ENCODE measurements at regions not wholly inside any gene's neighbourhood (a gene's known extent, or its start where the extent isn't known, plus 50 kb on each side); places are given as distances from the start of the nearest gene placed in this dataset.

DNA sequence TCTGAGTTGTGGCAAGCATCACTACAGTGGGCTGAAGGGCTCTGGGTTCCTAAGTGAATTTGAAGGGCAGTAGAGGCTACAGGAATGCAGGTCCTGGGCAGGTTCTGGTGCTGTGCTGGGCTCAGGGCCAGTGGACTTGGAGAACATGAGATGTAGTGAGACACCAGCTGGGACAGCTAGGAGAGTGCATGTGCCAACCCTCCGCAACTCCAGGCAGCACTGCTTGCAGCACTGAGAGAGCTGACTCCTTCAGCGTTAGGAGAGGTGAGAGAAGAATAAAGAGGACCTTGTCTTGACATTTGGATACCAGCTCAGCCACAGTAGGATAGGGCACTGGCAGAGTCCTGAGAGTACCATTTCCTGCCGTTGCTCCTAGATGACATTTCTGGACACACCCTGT lies 739.9 kb upstream of the PRR20A start:
- no peak for ATAC-seq
- TF ChIP-seq RARB (CRISPR knock-in tag; IDR thresholded peaks at IDR 0.05) (no peak), OSR1 (CRISPR knock-in tag; IDR thresholded peaks at IDR 0.05) (no peak), ARNTL (CRISPR knock-in tag; IDR thresholded peaks at IDR 0.05; ENCODE audit: borderline replicate concordance, low read depth) (no peak), ZNF70 (CRISPR knock-in tag; IDR thresholded peaks at IDR 0.05) (no peak), GLIS3 (CRISPR knock-in tag; IDR thresholded peaks at IDR 0.05) (no peak)
- TF ChIP-seq, protein P1, sequence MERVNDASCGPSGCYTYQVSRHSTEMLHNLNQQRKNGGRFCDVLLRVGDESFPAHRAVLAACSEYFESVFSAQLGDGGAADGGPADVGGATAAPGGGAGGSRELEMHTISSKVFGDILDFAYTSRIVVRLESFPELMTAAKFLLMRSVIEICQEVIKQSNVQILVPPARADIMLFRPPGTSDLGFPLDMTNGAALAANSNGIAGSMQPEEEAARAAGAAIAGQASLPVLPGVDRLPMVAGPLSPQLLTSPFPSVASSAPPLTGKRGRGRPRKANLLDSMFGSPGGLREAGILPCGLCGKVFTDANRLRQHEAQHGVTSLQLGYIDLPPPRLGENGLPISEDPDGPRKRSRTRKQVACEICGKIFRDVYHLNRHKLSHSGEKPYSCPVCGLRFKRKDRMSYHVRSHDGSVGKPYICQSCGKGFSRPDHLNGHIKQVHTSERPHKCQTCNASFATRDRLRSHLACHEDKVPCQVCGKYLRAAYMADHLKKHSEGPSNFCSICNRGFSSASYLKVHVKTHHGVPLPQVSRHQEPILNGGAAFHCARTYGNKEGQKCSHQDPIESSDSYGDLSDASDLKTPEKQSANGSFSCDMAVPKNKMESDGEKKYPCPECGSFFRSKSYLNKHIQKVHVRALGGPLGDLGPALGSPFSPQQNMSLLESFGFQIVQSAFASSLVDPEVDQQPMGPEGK (CRISPR knock-in tag; IDR thresholded peaks at IDR 0.05; ENCODE audit: borderline replicate concordance) = no peak

DNA sequence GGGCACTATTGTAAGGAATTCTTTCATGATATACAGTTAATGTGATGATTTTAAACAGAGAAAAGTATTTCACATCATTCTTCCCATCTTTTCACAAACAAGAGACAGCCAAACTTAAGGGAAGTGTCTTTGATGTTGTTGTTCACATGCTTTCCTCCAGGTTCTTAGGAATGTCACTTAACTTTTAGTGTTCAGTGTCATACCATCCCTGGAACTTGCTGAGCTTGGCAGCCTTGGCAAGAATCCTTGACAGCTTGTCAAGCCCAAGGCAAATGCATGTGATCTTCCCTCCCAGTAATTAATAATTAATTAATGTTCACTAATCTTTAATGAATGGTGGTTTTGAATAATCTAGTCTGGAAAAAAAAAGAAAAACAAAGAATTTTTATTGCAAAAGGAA lies 727.9 kb upstream of the PRR20A start:
- ATAC-seq = no peak
- TF ChIP-seq CSDC2 (CRISPR knock-in tag; IDR thresholded peaks at IDR 0.05) = no peak
- TF ChIP-seq, protein P2, sequence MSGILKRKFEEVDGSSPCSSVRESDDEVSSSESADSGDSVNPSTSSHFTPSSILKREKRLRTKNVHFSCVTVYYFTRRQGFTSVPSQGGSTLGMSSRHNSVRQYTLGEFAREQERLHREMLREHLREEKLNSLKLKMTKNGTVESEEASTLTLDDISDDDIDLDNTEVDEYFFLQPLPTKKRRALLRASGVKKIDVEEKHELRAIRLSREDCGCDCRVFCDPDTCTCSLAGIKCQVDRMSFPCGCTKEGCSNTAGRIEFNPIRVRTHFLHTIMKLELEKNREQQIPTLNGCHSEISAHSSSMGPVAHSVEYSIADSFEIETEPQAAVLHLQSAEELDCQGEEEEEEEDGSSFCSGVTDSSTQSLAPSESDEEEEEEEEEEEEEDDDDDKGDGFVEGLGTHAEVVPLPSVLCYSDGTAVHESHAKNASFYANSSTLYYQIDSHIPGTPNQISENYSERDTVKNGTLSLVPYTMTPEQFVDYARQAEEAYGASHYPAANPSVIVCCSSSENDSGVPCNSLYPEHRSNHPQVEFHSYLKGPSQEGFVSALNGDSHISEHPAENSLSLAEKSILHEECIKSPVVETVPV (CRISPR knock-in tag; IDR thresholded peaks at IDR 0.05) = no peak
- no peak for TF ChIP-seq SNAI2 (CRISPR knock-in tag; IDR thresholded peaks at IDR 0.05)
- no peak for TF ChIP-seq ESRRG (CRISPR knock-in tag; IDR thresholded peaks at IDR 0.05)

DNA sequence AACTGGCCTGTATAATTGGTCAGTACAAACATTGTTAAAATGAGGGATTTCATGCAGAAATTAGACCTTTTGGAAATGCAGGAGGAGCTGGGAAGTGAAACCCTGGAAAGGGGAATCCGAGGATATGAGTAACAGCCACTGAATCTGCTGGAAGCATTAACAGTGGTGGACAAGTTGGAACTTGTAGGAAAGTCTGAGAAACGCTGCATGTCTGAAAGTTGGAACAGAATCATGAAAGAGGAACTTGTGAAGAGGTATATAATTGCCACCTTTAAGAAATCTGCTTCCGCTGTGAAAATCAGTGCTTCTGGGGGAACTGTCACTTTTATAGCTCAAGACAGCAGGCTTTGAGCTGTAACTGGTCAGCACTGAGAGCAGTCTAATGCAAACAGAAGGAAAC lies 716.5 kb upstream of the PRR20A start:
- no peak for ATAC-seq
- TF ChIP-seq BACH2 (CRISPR knock-in tag; IDR thresholded peaks at IDR 0.05; ENCODE audit: borderline replicate concordance) (no peak), ZNF70 (CRISPR knock-in tag; IDR thresholded peaks at IDR 0.05) (no peak), TCF4 (CRISPR knock-in tag; IDR thresholded peaks at IDR 0.05; ENCODE audit: borderline replicate concordance) (no peak), ZFP3 (CRISPR knock-in tag; IDR thresholded peaks at IDR 0.05) (no peak), TOX (CRISPR knock-in tag; IDR thresholded peaks at IDR 0.05; ENCODE audit: borderline replicate concordance) (no peak), ESRRG (CRISPR knock-in tag; IDR thresholded peaks at IDR 0.05) (no peak), ZNF8 (CRISPR knock-in tag; IDR thresholded peaks at IDR 0.05) (no peak), GLIS3 (CRISPR knock-in tag; IDR thresholded peaks at IDR 0.05) (no peak)

DNA sequence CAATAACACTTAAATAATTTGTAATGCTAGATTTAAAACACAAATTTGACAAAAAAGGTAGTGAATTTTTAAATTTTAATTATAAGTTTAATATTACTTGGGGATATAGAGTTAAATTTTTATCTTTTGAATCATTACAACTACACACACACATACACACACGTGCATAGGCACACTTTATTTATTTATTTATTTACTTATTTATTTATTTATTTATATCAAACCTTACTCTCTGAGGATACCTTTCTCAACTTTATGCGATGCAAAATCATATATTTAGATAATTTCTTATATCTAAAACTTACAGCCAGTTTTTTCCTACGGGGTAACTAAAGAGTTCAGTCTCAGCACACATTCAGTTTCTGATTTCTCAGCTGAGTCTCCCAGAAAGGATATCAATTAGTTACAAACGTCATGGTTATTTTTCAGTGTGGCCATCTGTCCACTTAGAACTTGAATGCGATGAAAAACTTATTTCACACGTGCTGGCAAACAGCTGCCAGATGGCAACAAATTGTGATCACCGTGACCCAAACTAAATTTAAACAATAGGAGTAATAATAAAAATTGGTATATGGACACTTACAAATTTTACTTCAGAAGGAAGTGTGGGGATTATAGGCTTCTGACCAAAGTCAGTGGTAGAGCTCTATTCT lies 683.1 kb upstream of the PRR20A start:
- no peak for ATAC-seq
- TF ChIP-seq ARNTL (CRISPR knock-in tag; IDR thresholded peaks at IDR 0.05; ENCODE audit: borderline replicate concordance, low read depth) (no peak), GLIS3 (CRISPR knock-in tag; IDR thresholded peaks at IDR 0.05) (no peak), ISL1 (CRISPR knock-in tag; IDR thresholded peaks at IDR 0.05) (no peak), TCF4 (CRISPR knock-in tag; IDR thresholded peaks at IDR 0.05; ENCODE audit: borderline replicate concordance) (no peak), ZNF8 (CRISPR knock-in tag; IDR thresholded peaks at IDR 0.05) (no peak), PPARA (CRISPR knock-in tag; IDR thresholded peaks at IDR 0.05; ENCODE audit: borderline replicate concordance) (no peak), ZNF565 (CRISPR knock-in tag; conservative IDR thresholded peaks at IDR 0.05; ENCODE audit: low read depth) (no peak), BACH2 (CRISPR knock-in tag; IDR thresholded peaks at IDR 0.05; ENCODE audit: borderline replicate concordance) (no peak), SNAI2 (CRISPR knock-in tag; IDR thresholded peaks at IDR 0.05) (no peak), ESRRG (CRISPR knock-in tag; IDR thresholded peaks at IDR 0.05) (no peak), ZNF70 (CRISPR knock-in tag; IDR thresholded peaks at IDR 0.05) (no peak), ZC3H10 (CRISPR knock-in tag; IDR thresholded peaks at IDR 0.05) (no peak), OSR1 (CRISPR knock-in tag; IDR thresholded peaks at IDR 0.05) (no peak)
- TF ChIP-seq, protein P3, sequence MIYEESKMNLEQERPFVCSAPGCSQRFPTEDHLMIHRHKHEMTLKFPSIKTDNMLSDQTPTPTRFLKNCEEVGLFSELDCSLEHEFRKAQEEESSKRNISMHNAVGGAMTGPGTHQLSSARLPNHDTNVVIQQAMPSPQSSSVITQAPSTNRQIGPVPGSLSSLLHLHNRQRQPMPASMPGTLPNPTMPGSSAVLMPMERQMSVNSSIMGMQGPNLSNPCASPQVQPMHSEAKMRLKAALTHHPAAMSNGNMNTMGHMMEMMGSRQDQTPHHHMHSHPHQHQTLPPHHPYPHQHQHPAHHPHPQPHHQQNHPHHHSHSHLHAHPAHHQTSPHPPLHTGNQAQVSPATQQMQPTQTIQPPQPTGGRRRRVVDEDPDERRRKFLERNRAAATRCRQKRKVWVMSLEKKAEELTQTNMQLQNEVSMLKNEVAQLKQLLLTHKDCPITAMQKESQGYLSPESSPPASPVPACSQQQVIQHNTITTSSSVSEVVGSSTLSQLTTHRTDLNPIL (CRISPR knock-in tag; IDR thresholded peaks at IDR 0.05; ENCODE audit: low read depth) = no peak
- TF ChIP-seq, protein P1 (CRISPR knock-in tag; IDR thresholded peaks at IDR 0.05; ENCODE audit: borderline replicate concordance) = no peak
- TF ChIP-seq, protein P4, sequence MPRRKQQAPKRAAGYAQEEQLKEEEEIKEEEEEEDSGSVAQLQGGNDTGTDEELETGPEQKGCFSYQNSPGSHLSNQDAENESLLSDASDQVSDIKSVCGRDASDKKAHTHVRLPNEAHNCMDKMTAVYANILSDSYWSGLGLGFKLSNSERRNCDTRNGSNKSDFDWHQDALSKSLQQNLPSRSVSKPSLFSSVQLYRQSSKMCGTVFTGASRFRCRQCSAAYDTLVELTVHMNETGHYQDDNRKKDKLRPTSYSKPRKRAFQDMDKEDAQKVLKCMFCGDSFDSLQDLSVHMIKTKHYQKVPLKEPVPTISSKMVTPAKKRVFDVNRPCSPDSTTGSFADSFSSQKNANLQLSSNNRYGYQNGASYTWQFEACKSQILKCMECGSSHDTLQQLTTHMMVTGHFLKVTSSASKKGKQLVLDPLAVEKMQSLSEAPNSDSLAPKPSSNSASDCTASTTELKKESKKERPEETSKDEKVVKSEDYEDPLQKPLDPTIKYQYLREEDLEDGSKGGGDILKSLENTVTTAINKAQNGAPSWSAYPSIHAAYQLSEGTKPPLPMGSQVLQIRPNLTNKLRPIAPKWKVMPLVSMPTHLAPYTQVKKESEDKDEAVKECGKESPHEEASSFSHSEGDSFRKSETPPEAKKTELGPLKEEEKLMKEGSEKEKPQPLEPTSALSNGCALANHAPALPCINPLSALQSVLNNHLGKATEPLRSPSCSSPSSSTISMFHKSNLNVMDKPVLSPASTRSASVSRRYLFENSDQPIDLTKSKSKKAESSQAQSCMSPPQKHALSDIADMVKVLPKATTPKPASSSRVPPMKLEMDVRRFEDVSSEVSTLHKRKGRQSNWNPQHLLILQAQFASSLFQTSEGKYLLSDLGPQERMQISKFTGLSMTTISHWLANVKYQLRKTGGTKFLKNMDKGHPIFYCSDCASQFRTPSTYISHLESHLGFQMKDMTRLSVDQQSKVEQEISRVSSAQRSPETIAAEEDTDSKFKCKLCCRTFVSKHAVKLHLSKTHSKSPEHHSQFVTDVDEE (CRISPR knock-in tag; IDR thresholded peaks at IDR 0.05) = no peak
- TF ChIP-seq, protein P2 (CRISPR knock-in tag; IDR thresholded peaks at IDR 0.05) = no peak
